Tibial artery (tissue), 4 donors: ENCODE measurements at regions not wholly inside any gene's neighbourhood (a gene's known extent, or its start where the extent isn't known, plus 50 kb on each side); places are given as distances from the start of the nearest gene placed in this dataset.

Source experiments
- DNase-seq, 2 donors: peaks; one replicate each; pipeline ENCODE4 v3.0.0-alpha.2; 2019
- H3K27ac ChIP-seq, 2 donors: fragments of 200-600 bp; sonication (generic) in 1 of 2; 1 replicate in 1 of 2; 2 replicates in 1 of 2; pipeline ENCODE4 v1.5.1; 2018 to 2019; ENCODE audit warnings: mild to moderate bottlenecking in 1 of 2
- H3K27me3 ChIP-seq, 2 donors: fragments of 200-600 bp; sonication (generic) in 1 of 2; one replicate each; pipeline versions ENCODE4 v1.5.1 to v1.6.0; 2016 to 2019
- H3K36me3 ChIP-seq, 3 donors: fragments of 200-600 bp; sonication (generic) in 2 of 3; one replicate each; pipeline ENCODE4 v1.5.1; 2016 to 2019; ENCODE audit warnings: mild to moderate bottlenecking in 2 of 3
- H3K4me1 ChIP-seq, 4 donors: fragments of 200-600 bp; sonication (generic) in 2 of 4; 1 replicate in 3 of 4; 2 replicates in 1 of 4; pipeline ENCODE4 v1.5.1; 2016 to 2019
- H3K4me3 ChIP-seq, 2 donors: fragments of 200-600 bp; sonication (generic) in 1 of 2; 1 replicate in 1 of 2; 2 replicates in 1 of 2; pipeline ENCODE4 v1.5.1; 2018 to 2019; ENCODE audit warnings: mild to moderate bottlenecking in 2 of 2
- H3K9me3 ChIP-seq, 3 donors: fragments of 200-600 bp; sonication (generic) in 1 of 3; one replicate each; pipeline ENCODE4 v1.5.1; 2016 to 2019
- CTCF ChIP-seq, 2 experiments: fragments of 200-600 bp in 1 of 2; fragments of 450-650 bp in 1 of 2; IDR thresholded peaks; one replicate each; pipeline ENCODE4 v1.5.1; 2017 to 2019; ENCODE audit warnings: antibody characterized with exemption in 2 of 2, mild to moderate bottlenecking in 1 of 2, moderate library complexity in 1 of 2
- intact Hi-C: fragments of 100-400 bp; cut with DNase I; formaldehyde crosslinking; loops from one replicate; pipeline ENCODE4 v1.15.0; 2023; ENCODE audit warnings: low total_unique reads

- no peak for TF ChIP-seq CTCF (IDR thresholded peaks at IDR 0.05)
These were observed 160.2 kb downstream of the TOX3 start for GRCh38 chr16:52386694-52387093.

GRCh38 chr16:52384378-52384777, 162.6 kb downstream of the TOX3 start:
- Histone ChIP-seq H3K4me3 (no peak overlapping the region), H3K27ac (no peak overlapping the region), H3K27me3 (no peaks in the 10 kb centered on the region), H3K36me3 (no peaks in the 10 kb centered on the region), H3K4me1 (no peaks in the 10 kb centered on the region), H3K9me3 (no peaks in the 10 kb centered on the region)
- no peak for TF ChIP-seq CTCF (IDR thresholded peaks at IDR 0.05)
- no peak for DNase-seq
- intact Hi-C loops: no loop called here

More at GRCh38 chr16:52386694-52387093, 160.2 kb downstream of the TOX3 start:
- H3K9me3 ChIP-seq: no peaks in the 10 kb centered on the region
- no peaks in the 10 kb centered on the region for H3K4me1 ChIP-seq
- H3K4me3 ChIP-seq: no peak overlapping the region
- H3K27ac ChIP-seq: no peak overlapping the region
- DNase-seq: no peak
- no peaks in the 10 kb centered on the region for H3K36me3 ChIP-seq
- no peaks in the 10 kb centered on the region for H3K27me3 ChIP-seq
- intact Hi-C loops: no loop called here

GRCh38 chr16:52383640-52384292, 163.2 kb downstream of the TOX3 start:
- TF ChIP-seq CTCF (IDR thresholded peaks at IDR 0.05): no peak
- intact Hi-C loops: no loop called here
- Histone ChIP-seq H3K27ac (no peak overlapping the region), H3K4me1 (no peaks in the 10 kb centered on the region), H3K27me3 (no peaks in the 10 kb centered on the region), H3K36me3 (no peaks in the 10 kb centered on the region), H3K9me3 (no peaks in the 10 kb centered on the region), H3K4me3 (no peak overlapping the region)
- DNase-seq: no peak

GRCh38 chr16:52383119-52383518, 163.8 kb downstream of the TOX3 start:
- H3K4me1 ChIP-seq: no peaks in the 10 kb centered on the region
- no peak for TF ChIP-seq CTCF (IDR thresholded peaks at IDR 0.05)

GRCh38 chr16:52379551-52379950, 167.4 kb downstream of the TOX3 start:
- no peak for DNase-seq
- Histone ChIP-seq H3K4me1 (no peaks in the 10 kb centered on the region), H3K27ac (no peak overlapping the region), H3K27me3 (no peaks in the 10 kb centered on the region), H3K9me3 (no peaks in the 10 kb centered on the region), H3K4me3 (no peak overlapping the region), H3K36me3 (no peaks in the 10 kb centered on the region)
- intact Hi-C loops: no loop called here
- no peak for TF ChIP-seq CTCF (IDR thresholded peaks at IDR 0.05)

More at GRCh38 chr16:52383119-52383518, 163.8 kb downstream of the TOX3 start:
- Histone ChIP-seq H3K36me3 (no peaks in the 10 kb centered on the region), H3K27ac (no peak overlapping the region), H3K4me3 (no peak overlapping the region), H3K9me3 (no peaks in the 10 kb centered on the region), H3K27me3 (no peaks in the 10 kb centered on the region)
- intact Hi-C loops: no loop called here
- no peak for DNase-seq
